Adrenal gland (tissue), 9 donors: ENCODE measurements at regions not wholly inside any gene's neighbourhood (a gene's known extent, or its start where the extent isn't known, plus 50 kb on each side); places are given as distances from the start of the nearest gene placed in this dataset.

ENCODE experiments used
- DNase-seq, 7 donors: peaks; one replicate each; pipeline ENCODE4 v3.0.0-alpha.2; 2019 to 2020
- H3K27ac ChIP-seq, 5 donors: fragments of 200-600 bp; sonication (generic) in 4 of 5; 1 replicate in 3 of 5; 2 replicates in 2 of 5; pipeline versions ENCODE4 v1.5.1 to v1.8.0; 2016 to 2020; ENCODE audit warnings: mild to moderate bottlenecking in 1 of 5
- H3K27me3 ChIP-seq: fragments of 200-600 bp; 2 replicates; pipeline ENCODE4 v1.8.0; 2021
- H3K36me3 ChIP-seq, 2 donors: fragments of 200-600 bp; replicated peaks in 1 of 2; 1 replicate in 1 of 2; 2 replicates in 1 of 2; pipeline versions ENCODE4 v1.5.1 to v1.8.0; 2018 to 2022
- H3K4me1 ChIP-seq, 2 donors: fragments of 200-600 bp; replicated peaks in 1 of 2; 1 replicate in 1 of 2; 2 replicates in 1 of 2; pipeline versions ENCODE4 v1.5.1 to v1.8.0; 2018 to 2021
- H3K4me3 ChIP-seq, 4 donors: fragments of 200-600 bp; sonication (generic) in 3 of 4; one replicate each; pipeline ENCODE4 v1.5.1; 2016 to 2018
- H3K9me3 ChIP-seq, 3 donors: fragments of 200-600 bp; sonication (generic) in 1 of 3; replicated peaks in 1 of 3; 1 replicate in 2 of 3; 2 replicates in 1 of 3; pipeline versions ENCODE4 v1.5.1 to v1.8.0; 2016 to 2021
- CTCF ChIP-seq, 6 experiments: fragments of 450-650 bp in 4 of 6; fragments of 200-600 bp in 2 of 6; sonication (generic) in 1 of 6; IDR thresholded peaks; 1 replicate in 5 of 6; 2 replicates in 1 of 6; pipeline versions ENCODE4 v1.5.1 to v1.8.0; 2016 to 2021; ENCODE audit warnings: antibody characterized with exemption in 6 of 6, mild to moderate bottlenecking in 2 of 6, moderate library complexity in 1 of 6
- POLR2A ChIP-seq, 2 donors: fragments of 450-650 bp; IDR thresholded peaks; one replicate each; pipeline ENCODE4 v1.6.1; 2017; ENCODE audit warnings: antibody characterized with exemption in 2 of 2, mild to moderate bottlenecking in 2 of 2, moderate library complexity in 1 of 2
- WGBS, 4 donors: extraction: QIAGEN DNeasy Blood & Tissue Kit in 2 of 4; methylation state at CpG; one replicate each; pipeline versions ENCODE4 v1.1.5 to v1.1.7; 2013 to 2017; 5-methylcytosine and 5-hydroxymethylcytosine counted together
- intact Hi-C, 2 donors: fragments of 100-400 bp; cut with DNase I; formaldehyde crosslinking; loops; one replicate each; pipeline versions ENCODE4 v1.14.1 to v1.15.0; 2022 to 2023
- donor health status: healthy with polysubstance abuse.
- donor health status: Bipolar disorder and iron deficiency.
- donor health status: DM: yes; HTN: yes; CAD: no.
- donor health status: DM: no; HTN: no; CAD: no.
- donor health status: DM: no; HTN: no; CAD: no.

DNA sequence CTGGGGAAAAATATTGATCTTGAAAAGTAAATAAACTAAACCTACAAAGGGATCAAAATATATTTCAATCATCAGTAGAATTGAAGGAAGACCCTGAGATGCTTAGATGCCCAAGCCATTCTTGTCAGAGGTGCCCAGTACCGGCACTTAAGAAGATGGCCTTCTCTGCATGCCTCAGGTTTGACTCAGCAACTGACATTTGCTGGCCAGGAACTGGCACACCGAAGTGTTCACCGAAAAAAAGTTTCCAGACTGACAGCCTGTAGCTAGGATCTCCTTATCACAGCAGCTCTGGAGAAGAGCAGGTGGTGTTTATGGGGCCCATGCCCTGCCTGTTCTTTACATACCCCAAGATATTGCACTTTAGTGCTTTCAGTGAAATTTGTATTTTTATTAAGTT lies 203.2 kb downstream of the MOXD1 start:
- no peaks in the 10 kb centered on the region for H3K36me3 ChIP-seq
- TF ChIP-seq CTCF (IDR thresholded peaks at IDR 0.05) (no peak), POLR2A (IDR thresholded peaks at IDR 0.05) (no peak)
- no peaks in the 10 kb centered on the region for H3K27me3 ChIP-seq
- H3K9me3 ChIP-seq, result no peaks in the 10 kb centered on the region
- intact Hi-C loops, result no loop called here
- no peaks in the 10 kb centered on the region for H3K4me1 ChIP-seq
- no peak overlapping the region for H3K27ac ChIP-seq
- no peak overlapping the region for H3K4me3 ChIP-seq
- no peak for DNase-seq
- WGBS, 4 donors, result 54 to 74% (median 62%) methylated on average over 3 of the region's 3 CpGs

GRCh38 chr6:132194529-132194928 lies 206.7 kb downstream of the MOXD1 start:
- intact Hi-C loops, result no loop called here
- no peak for TF ChIP-seq CTCF (IDR thresholded peaks at IDR 0.05)
- no peak for TF ChIP-seq POLR2A (IDR thresholded peaks at IDR 0.05)
- Histone ChIP-seq H3K4me3 (no peak overlapping the region), H3K4me1 (no peaks in the 10 kb centered on the region), H3K36me3 (no peaks in the 10 kb centered on the region), H3K27ac (no peak overlapping the region), H3K9me3 (no peaks in the 10 kb centered on the region), H3K27me3 (no peaks in the 10 kb centered on the region)
- WGBS, 4 donors, result 62 to 86% (median 77%) methylated on average over 1 to 3 of the region's 3 CpGs
- DNase-seq, result no peak

DNA sequence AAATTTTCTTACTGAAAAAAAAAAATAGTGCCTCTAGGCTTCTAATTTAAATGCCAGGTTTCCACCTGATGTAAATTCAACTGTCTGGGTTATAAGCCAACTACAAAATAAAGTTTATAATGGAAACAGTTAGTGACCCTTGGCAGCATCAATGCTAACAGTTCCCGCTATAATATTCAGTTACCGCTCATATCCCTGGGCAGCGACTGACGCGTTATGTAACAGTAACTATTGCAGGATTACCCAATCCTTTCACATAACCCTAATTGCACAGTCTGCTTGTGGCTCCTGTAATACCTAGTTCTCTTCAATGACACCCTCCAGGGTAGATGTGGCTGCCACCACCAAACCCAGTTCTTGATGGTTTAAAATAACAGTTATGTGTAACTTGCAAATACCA lies 208.6 kb downstream of the MOXD1 start:
- DNase-seq, result no peak
- Histone ChIP-seq H3K4me3 (no peak overlapping the region), H3K27me3 (no peaks in the 10 kb centered on the region), H3K27ac (no peak overlapping the region), H3K9me3 (no peaks in the 10 kb centered on the region), H3K36me3 (no peaks in the 10 kb centered on the region), H3K4me1 (no peaks in the 10 kb centered on the region)
- WGBS, 4 donors, result 89 to 93% (median 91%) methylated on average over 5 of the region's 5 CpGs
- TF ChIP-seq POLR2A (IDR thresholded peaks at IDR 0.05) (no peak), CTCF (IDR thresholded peaks at IDR 0.05) (no peak)
- intact Hi-C loops, result no loop called here

DNA sequence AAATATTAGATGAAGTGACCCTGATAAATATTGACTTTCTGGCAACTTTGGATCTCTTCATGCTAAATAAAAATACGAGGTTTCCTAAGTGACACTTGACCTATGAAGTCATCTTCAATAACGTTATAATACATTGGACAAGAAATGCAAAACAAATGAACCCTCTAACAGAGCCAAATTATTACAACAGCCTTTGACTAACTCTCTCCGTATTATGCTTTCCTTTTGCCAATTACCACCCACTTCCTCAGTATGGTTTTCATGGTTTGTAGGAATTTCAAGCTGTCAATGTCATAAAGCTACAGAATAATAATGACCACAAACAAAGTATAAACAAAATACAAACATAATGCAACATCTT lies 210.5 kb downstream of the MOXD1 start:
- H3K27ac ChIP-seq, result no peak overlapping the region
- WGBS, 4 donors, result 42 to 48% (median 46%) methylated on average over 3 of the region's 3 CpGs
- no peak for DNase-seq

More for the DNA sequence above, 210.5 kb downstream of the MOXD1 start:
- no peaks in the 10 kb centered on the region for H3K4me1 ChIP-seq
- intact Hi-C loops, result no loop called here
- H3K36me3 ChIP-seq, result no peaks in the 10 kb centered on the region
- no peak overlapping the region for H3K4me3 ChIP-seq
- H3K9me3 ChIP-seq, result no peaks in the 10 kb centered on the region
- no peaks in the 10 kb centered on the region for H3K27me3 ChIP-seq
- TF ChIP-seq POLR2A (IDR thresholded peaks at IDR 0.05) (no peak), CTCF (IDR thresholded peaks at IDR 0.05) (no peak)
